ENCODE measurements at regions not wholly inside any gene's neighbourhood (a gene's known extent, or its start where the extent isn't known, plus 50 kb on each side); places are given as distances from the start of the nearest gene placed in this dataset.
"Not testable (repeated sequence)": the region's sequence is repeated elsewhere in the genome, so short reads cannot be mapped to it uniquely, and the experiment has no call there.

GRCh38 chr4:135864304-135864703 is 1662.7 kb upstream of the PABPC4L start:
- TF ChIP-seq ZFX (IDR thresholded peaks at IDR 0.05); CEBPB (IDR thresholded peaks at IDR 0.05; ENCODE audit: low read depth); CTCF (IDR thresholded peaks at IDR 0.05 in 2 of 3, conservative IDR thresholded peaks at IDR 0.05 in 1 of 3; ENCODE audit: borderline replicate concordance in 1 of 3, insufficient read depth in 1 of 3, low read depth in 2 of 3, low read length in 2 of 3); POLR2AphosphoS5 (IDR thresholded peaks at IDR 0.05; ENCODE audit: low read depth, low read length); ELF1 (IDR thresholded peaks at IDR 0.05; ENCODE audit: borderline replicate concordance, low read depth); ZNF274 (IDR thresholded peaks at IDR 0.05; ENCODE audit: low read depth, low read length); ATF3 (IDR thresholded peaks at IDR 0.05); POLR2A (IDR thresholded peaks at IDR 0.05; ENCODE audit: borderline replicate concordance, extremely low read depth, insufficient read depth, insufficient read length); EZH2 (IDR thresholded peaks at IDR 0.05); EGR1 (IDR thresholded peaks at IDR 0.05; ENCODE audit: low read depth); JUND (IDR thresholded peaks at IDR 0.05); RAD21 (IDR thresholded peaks at IDR 0.05; ENCODE audit: low read depth); YY1 (IDR thresholded peaks at IDR 0.05; ENCODE audit: extremely low read depth, insufficient replicate concordance, low read depth, low read length): not testable (repeated sequence)

Measured in HCT116 (cell line).